Mammary epithelial cell (primary cell): ENCODE measurements at regions not wholly inside any gene's neighbourhood (a gene's known extent, or its start where the extent isn't known, plus 50 kb on each side); places are given as distances from the start of the nearest gene placed in this dataset.

ENCODE experiments used
- CTCF ChIP-seq, 2 donors: IDR thresholded peaks in 1 of 2; conservative IDR thresholded peaks in 1 of 2; 2 replicates each; pipeline ENCODE4 v1.5.1; 2011 to 2012; ENCODE audit warnings: inconsistent platforms in 2 of 2, low read length in 2 of 2, mild to moderate bottlenecking in 2 of 2, control low read depth in 1 of 2, low read depth in 1 of 2; ENCODE audit not compliant: insufficient read depth in 1 of 2; ENCODE audit errors: extremely low read depth in 1 of 2
- EZH2 ChIP-seq: IDR thresholded peaks from 2 replicates; pipeline ENCODE4 v1.6.1; 2012; ENCODE audit warnings: low read length, inconsistent platforms, borderline replicate concordance

GRCh38 chr1:4129693-4130092 lies 229.6 kb upstream of the C1orf174 start:
- no peak for TF ChIP-seq CTCF (conservative IDR thresholded peaks at IDR 0.05 in 1 of 2, IDR thresholded peaks at IDR 0.05 in 1 of 2; ENCODE audit: extremely low read depth in 1 of 2, insufficient read depth in 1 of 2, low read depth in 1 of 2, low read length in 2 of 2)
- no peak for TF ChIP-seq EZH2
